Vagina (tissue), 2 donors: ENCODE measurements at regions not wholly inside any gene's neighbourhood (a gene's known extent, or its start where the extent isn't known, plus 50 kb on each side); places are given as distances from the start of the nearest gene placed in this dataset.

ENCODE experiments used
- DNase-seq, 2 donors: peaks; one replicate each; pipeline ENCODE4 v3.0.0-alpha.2; 2017; ENCODE audit errors: extremely low spot score in 2 of 2
- H3K27ac ChIP-seq: fragments of 200-600 bp; sonication (generic); one replicate; pipeline ENCODE4 v1.5.1; 2019
- H3K27me3 ChIP-seq: fragments of 200-600 bp; sonication (generic); one replicate; pipeline ENCODE4 v1.5.1; 2019
- H3K36me3 ChIP-seq, 2 donors: fragments of 200-600 bp; sonication (generic); one replicate each; pipeline ENCODE4 v1.5.1; 2017 to 2019
- H3K4me1 ChIP-seq: fragments of 200-600 bp; sonication (generic); one replicate; pipeline ENCODE4 v1.5.1; 2019
- H3K4me3 ChIP-seq, 2 donors: fragments of 200-600 bp; sonication (generic); 1 replicate in 1 of 2; 2 replicates in 1 of 2; pipeline ENCODE4 v1.5.1; 2016 to 2019
- H3K9me3 ChIP-seq: fragments of 200-600 bp; sonication (generic); one replicate; pipeline ENCODE4 v1.5.1; 2019
- POLR2A ChIP-seq, 2 donors: fragments of 450-650 bp; IDR thresholded peaks; one replicate each; pipeline ENCODE4 v1.6.1; 2017; ENCODE audit warnings: antibody characterized with exemption in 2 of 2, mild to moderate bottlenecking in 2 of 2, moderate library complexity in 2 of 2
- POLR2AphosphoS5 ChIP-seq, 2 donors: sonication (generic); formaldehyde crosslinking; IDR thresholded peaks; one replicate each; pipeline ENCODE4 v1.9.0; 2017; ENCODE audit warnings: antibody characterized with exemption in 2 of 2, mild to moderate bottlenecking in 2 of 2, low read depth in 1 of 2; ENCODE audit not compliant: insufficient read depth in 1 of 2
- intact Hi-C: fragments of 100-400 bp; cut with DNase I; formaldehyde crosslinking; loops from one replicate; pipeline ENCODE4 v1.15.1; 2023
- TF ChIP-seq, protein P1 (sequence below), 3 experiments: fragments of 450-650 bp in 2 of 3; fragments of 200-600 bp in 1 of 3; sonication (generic) in 1 of 3; IDR thresholded peaks; one replicate each; pipeline ENCODE4 v1.5.1; 2017 to 2019; ENCODE audit warnings: antibody characterized with exemption in 3 of 3, mild to moderate bottlenecking in 2 of 3, moderate library complexity in 2 of 3

DNA sequence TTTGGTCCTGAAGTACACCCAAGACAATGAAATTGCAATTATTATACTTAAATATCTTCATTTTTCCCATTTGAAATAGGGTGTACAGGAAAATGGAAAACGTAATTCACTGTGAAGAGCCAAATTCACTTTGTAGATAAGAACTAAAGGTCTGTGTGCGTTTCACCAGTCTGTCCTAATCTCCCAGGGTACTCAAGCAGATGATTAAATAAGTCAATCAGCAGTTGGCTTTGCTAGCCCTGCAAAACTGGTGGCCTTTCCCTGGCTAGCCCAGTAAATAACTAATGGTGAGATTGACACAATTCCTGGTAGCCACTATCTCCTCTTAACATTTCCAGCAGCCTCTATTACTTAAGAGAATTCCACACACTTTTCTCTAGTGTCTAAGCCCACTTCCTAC is 389.3 kb downstream of the TBL1XR1 start:
- Histone ChIP-seq H3K4me3 (no peak overlapping the region), H3K27me3 (no peaks in the 10 kb centered on the region), H3K36me3 (no peaks in the 10 kb centered on the region), H3K9me3 (no peaks in the 10 kb centered on the region), H3K4me1 (no peaks in the 10 kb centered on the region), H3K27ac (no peak overlapping the region)
- TF ChIP-seq, protein P1, sequence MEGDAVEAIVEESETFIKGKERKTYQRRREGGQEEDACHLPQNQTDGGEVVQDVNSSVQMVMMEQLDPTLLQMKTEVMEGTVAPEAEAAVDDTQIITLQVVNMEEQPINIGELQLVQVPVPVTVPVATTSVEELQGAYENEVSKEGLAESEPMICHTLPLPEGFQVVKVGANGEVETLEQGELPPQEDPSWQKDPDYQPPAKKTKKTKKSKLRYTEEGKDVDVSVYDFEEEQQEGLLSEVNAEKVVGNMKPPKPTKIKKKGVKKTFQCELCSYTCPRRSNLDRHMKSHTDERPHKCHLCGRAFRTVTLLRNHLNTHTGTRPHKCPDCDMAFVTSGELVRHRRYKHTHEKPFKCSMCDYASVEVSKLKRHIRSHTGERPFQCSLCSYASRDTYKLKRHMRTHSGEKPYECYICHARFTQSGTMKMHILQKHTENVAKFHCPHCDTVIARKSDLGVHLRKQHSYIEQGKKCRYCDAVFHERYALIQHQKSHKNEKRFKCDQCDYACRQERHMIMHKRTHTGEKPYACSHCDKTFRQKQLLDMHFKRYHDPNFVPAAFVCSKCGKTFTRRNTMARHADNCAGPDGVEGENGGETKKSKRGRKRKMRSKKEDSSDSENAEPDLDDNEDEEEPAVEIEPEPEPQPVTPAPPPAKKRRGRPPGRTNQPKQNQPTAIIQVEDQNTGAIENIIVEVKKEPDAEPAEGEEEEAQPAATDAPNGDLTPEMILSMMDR (IDR thresholded peaks at IDR 0.05): no peak
- TF ChIP-seq POLR2AphosphoS5 (IDR thresholded peaks at IDR 0.05; ENCODE audit: insufficient read depth in 1 of 2, low read depth in 1 of 2): no peak
- no peak for TF ChIP-seq POLR2A (IDR thresholded peaks at IDR 0.05)
- intact Hi-C loops: no loop called here
- DNase-seq: no peak

DNA sequence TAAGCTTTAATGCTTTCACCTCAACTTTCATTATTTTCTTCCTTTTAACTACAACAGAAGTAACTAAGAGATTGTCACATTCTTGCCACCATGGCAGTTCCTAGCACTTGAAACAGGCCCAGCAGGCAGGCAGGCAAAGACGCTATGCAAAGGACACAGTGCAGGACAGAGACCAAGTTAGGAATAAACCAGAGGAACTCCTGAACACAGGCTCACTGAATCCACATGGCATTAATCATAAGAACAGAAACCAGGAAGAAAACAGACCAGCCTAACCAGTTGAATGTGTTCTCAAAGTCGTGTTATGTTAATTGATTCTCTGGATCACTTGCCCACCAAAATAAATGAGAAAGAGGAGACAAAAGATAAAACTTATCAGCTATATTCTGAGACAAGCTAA is 397.6 kb downstream of the TBL1XR1 start:
- TF ChIP-seq POLR2A (IDR thresholded peaks at IDR 0.05) (no peak), POLR2AphosphoS5 (IDR thresholded peaks at IDR 0.05; ENCODE audit: insufficient read depth in 1 of 2, low read depth in 1 of 2) (no peak)
- TF ChIP-seq, protein P1 (IDR thresholded peaks at IDR 0.05): no peak
- Histone ChIP-seq H3K4me1 (no peaks in the 10 kb centered on the region), H3K27me3 (no peaks in the 10 kb centered on the region), H3K4me3 (no peak overlapping the region), H3K27ac (no peak overlapping the region), H3K36me3 (no peaks in the 10 kb centered on the region), H3K9me3 (no peaks in the 10 kb centered on the region)
- no peak for DNase-seq
- intact Hi-C loops: no loop called here

DNA sequence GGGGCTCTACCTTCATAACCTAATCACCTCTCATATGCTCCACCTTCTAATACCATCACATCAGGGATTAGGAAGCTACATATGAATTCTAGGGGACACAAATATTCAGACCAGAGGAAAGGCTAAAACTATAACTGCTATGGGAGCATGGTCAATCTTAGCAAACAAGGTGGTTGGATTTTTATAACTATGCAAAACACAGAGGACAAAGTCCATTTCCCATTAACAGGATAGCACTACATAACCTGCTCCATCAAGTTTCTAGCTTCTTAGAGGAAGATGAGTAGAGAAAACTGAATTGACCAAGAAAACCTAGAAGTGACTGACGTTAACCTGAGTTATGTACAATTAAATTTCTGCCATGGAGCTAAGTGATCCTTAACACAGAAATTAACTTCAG is 398.6 kb downstream of the TBL1XR1 start:
- no peaks in the 10 kb centered on the region for H3K27me3 ChIP-seq
- no peak for TF ChIP-seq POLR2AphosphoS5 (IDR thresholded peaks at IDR 0.05; ENCODE audit: insufficient read depth in 1 of 2, low read depth in 1 of 2)
- TF ChIP-seq, protein P1 (IDR thresholded peaks at IDR 0.05): no peak
- TF ChIP-seq POLR2A (IDR thresholded peaks at IDR 0.05): no peak
- no peaks in the 10 kb centered on the region for H3K4me1 ChIP-seq
- H3K27ac ChIP-seq: no peak overlapping the region
- no peak for DNase-seq
- intact Hi-C loops: no loop called here
- H3K36me3 ChIP-seq: no peaks in the 10 kb centered on the region
- H3K4me3 ChIP-seq: no peak overlapping the region
- no peaks in the 10 kb centered on the region for H3K9me3 ChIP-seq

DNA sequence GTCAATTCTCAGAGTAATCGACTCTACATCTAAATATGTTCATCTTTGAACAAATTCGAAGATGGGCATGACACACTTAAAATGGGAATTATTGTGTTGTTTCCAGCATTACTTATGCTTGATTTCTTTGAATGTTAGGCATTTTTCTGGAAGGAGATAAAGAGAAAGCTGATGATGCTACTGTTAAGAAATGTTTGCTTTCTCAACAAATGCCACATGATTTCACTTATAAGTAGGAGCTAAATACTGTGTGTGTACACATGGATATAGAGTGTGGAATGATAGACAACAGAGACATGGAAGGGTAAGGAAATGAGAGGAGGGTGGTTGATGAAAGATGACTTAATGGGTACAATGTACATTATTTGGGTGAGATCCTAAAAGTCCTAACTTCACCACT is 400.9 kb downstream of the TBL1XR1 start:
- no peaks in the 10 kb centered on the region for H3K4me1 ChIP-seq
- intact Hi-C loops: no loop called here
- no peaks in the 10 kb centered on the region for H3K36me3 ChIP-seq
- no peaks in the 10 kb centered on the region for H3K27me3 ChIP-seq
- no peak for DNase-seq
- H3K27ac ChIP-seq: no peak overlapping the region
- no peak overlapping the region for H3K4me3 ChIP-seq
- no peaks in the 10 kb centered on the region for H3K9me3 ChIP-seq
- TF ChIP-seq POLR2A (IDR thresholded peaks at IDR 0.05): no peak
- TF ChIP-seq, protein P1 (IDR thresholded peaks at IDR 0.05): no peak
- no peak for TF ChIP-seq POLR2AphosphoS5 (IDR thresholded peaks at IDR 0.05; ENCODE audit: insufficient read depth in 1 of 2, low read depth in 1 of 2)

DNA sequence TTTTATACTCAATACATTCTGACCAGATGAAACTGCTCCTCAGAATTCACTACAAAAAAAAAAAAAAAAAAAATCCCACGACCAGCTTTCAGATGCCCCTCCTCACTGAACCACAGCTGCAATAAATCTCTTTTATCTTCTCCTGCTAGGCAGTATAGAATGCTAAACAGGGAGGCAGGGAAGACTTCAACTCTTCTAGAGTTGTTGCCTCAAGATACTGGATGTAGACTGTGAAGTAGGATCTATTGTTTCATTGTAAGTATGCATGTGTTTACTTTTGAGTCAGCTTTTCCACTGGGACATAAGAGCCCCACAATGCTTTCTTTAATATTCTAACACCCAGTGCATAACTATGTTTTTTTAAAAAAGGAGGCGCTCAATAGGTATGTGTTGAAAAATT is 401.4 kb downstream of the TBL1XR1 start:
- H3K4me1 ChIP-seq: no peaks in the 10 kb centered on the region
- DNase-seq: no peak
- H3K27me3 ChIP-seq: no peaks in the 10 kb centered on the region
- intact Hi-C loops: no loop called here
- TF ChIP-seq POLR2AphosphoS5 (IDR thresholded peaks at IDR 0.05; ENCODE audit: insufficient read depth in 1 of 2, low read depth in 1 of 2) (no peak), POLR2A (IDR thresholded peaks at IDR 0.05) (no peak)
- TF ChIP-seq, protein P1 (IDR thresholded peaks at IDR 0.05): no peak
- no peak overlapping the region for H3K27ac ChIP-seq
- H3K36me3 ChIP-seq: no peaks in the 10 kb centered on the region
- no peaks in the 10 kb centered on the region for H3K9me3 ChIP-seq
- H3K4me3 ChIP-seq: no peak overlapping the region
